GM23338 (cell line): ENCODE measurements at regions not wholly inside any gene's neighbourhood (a gene's known extent, or its start where the extent isn't known, plus 50 kb on each side); places are given as distances from the start of the nearest gene placed in this dataset.
"Not testable (repeated sequence)": the region's sequence is repeated elsewhere in the genome, so short reads cannot be mapped to it uniquely, and the experiment has no call there.

Experiments
- TF ChIP-seq, protein P1 (sequence below): IDR thresholded peaks from one replicate; pipeline ENCODE4 v1.6.1; 2018; ENCODE audit warnings: antibody characterized with exemption; ENCODE audit not compliant: unreplicated experiment
- TF ChIP-seq, protein P2 (sequence below), 2 experiments: fragments of 200-600 bp in 1 of 2; sonication (generic) in 1 of 2; conservative IDR thresholded peaks; 2 replicates each; pipeline versions ENCODE4 v1.5.1 to v1.6.1; 2016 to 2017; ENCODE audit warnings: antibody characterized with exemption in 2 of 2, low read depth in 2 of 2, mild to moderate bottlenecking in 2 of 2, moderate library complexity in 1 of 2

DNA sequence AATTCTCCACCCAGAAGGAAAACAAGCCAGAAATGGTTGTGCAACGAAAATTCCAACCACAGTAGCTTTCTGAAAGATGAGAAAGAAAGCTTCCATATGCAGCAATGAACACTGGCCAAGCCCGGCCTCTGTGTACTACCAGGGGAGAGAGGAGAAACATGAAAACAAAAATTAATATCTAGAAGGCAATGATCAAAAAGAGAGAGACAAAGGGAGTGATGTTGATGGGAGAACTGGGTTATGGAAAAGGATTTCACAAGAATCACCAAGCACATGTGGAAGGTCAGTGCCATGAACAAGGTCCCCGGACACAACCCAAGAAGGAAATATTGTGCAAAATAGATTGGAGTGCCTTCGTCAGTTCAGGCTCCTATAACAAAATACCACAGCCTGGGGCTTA lies 217.4 kb downstream of the NPIPA8 start:
- TF ChIP-seq, protein P1, sequence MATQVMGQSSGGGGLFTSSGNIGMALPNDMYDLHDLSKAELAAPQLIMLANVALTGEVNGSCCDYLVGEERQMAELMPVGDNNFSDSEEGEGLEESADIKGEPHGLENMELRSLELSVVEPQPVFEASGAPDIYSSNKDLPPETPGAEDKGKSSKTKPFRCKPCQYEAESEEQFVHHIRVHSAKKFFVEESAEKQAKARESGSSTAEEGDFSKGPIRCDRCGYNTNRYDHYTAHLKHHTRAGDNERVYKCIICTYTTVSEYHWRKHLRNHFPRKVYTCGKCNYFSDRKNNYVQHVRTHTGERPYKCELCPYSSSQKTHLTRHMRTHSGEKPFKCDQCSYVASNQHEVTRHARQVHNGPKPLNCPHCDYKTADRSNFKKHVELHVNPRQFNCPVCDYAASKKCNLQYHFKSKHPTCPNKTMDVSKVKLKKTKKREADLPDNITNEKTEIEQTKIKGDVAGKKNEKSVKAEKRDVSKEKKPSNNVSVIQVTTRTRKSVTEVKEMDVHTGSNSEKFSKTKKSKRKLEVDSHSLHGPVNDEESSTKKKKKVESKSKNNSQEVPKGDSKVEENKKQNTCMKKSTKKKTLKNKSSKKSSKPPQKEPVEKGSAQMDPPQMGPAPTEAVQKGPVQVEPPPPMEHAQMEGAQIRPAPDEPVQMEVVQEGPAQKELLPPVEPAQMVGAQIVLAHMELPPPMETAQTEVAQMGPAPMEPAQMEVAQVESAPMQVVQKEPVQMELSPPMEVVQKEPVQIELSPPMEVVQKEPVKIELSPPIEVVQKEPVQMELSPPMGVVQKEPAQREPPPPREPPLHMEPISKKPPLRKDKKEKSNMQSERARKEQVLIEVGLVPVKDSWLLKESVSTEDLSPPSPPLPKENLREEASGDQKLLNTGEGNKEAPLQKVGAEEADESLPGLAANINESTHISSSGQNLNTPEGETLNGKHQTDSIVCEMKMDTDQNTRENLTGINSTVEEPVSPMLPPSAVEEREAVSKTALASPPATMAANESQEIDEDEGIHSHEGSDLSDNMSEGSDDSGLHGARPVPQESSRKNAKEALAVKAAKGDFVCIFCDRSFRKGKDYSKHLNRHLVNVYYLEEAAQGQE, result not testable (repeated sequence)
- TF ChIP-seq, protein P2, sequence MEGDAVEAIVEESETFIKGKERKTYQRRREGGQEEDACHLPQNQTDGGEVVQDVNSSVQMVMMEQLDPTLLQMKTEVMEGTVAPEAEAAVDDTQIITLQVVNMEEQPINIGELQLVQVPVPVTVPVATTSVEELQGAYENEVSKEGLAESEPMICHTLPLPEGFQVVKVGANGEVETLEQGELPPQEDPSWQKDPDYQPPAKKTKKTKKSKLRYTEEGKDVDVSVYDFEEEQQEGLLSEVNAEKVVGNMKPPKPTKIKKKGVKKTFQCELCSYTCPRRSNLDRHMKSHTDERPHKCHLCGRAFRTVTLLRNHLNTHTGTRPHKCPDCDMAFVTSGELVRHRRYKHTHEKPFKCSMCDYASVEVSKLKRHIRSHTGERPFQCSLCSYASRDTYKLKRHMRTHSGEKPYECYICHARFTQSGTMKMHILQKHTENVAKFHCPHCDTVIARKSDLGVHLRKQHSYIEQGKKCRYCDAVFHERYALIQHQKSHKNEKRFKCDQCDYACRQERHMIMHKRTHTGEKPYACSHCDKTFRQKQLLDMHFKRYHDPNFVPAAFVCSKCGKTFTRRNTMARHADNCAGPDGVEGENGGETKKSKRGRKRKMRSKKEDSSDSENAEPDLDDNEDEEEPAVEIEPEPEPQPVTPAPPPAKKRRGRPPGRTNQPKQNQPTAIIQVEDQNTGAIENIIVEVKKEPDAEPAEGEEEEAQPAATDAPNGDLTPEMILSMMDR (conservative IDR thresholded peaks at IDR 0.05; ENCODE audit: low read depth in 2 of 2), result not testable (repeated sequence)
